ENCODE measurements at regions not wholly inside any gene's neighbourhood (a gene's known extent, or its start where the extent isn't known, plus 50 kb on each side); places are given as distances from the start of the nearest gene placed in this dataset.

- Histone ChIP-seq H3K9me3 (ENCODE audit: control insufficient read depth, insufficient read depth, low read depth, low read length) (no peaks in the 10 kb centered on the region), H3K4me1 (ENCODE audit: control insufficient read depth, insufficient read depth, low read length) (no peaks in the 10 kb centered on the region), H3K4me3 (ENCODE audit: low read depth, low read length) (no peak overlapping the region), H3K36me3 (ENCODE audit: control insufficient read depth in 2 of 2, insufficient read depth in 1 of 2, low read length in 2 of 2) (no peaks in the 10 kb centered on the region), H3K27ac (ENCODE audit: extremely low read depth, low read depth, low read length) (no peak overlapping the region)
- POLR2A ChIA-PET: no interaction called here
- TF ChIP-seq ZNF558 (tag by site-specific recombination; IDR thresholded peaks at IDR 0.05) (no peak), ZNF302 (tag by site-specific recombination; IDR thresholded peaks at IDR 0.05; ENCODE audit: low read depth) (no peak), ZNF391 (tag by site-specific recombination; IDR thresholded peaks at IDR 0.05; ENCODE audit: borderline replicate concordance, low read depth) (no peak), ZBTB10 (tag by site-specific recombination; IDR thresholded peaks at IDR 0.05) (no peak), ZNF16 (tag by site-specific recombination; IDR thresholded peaks at IDR 0.05; ENCODE audit: low read depth) (no peak), SP7 (tag by site-specific recombination; IDR thresholded peaks at IDR 0.05) (no peak), REPIN1 (tag by site-specific recombination; IDR thresholded peaks at IDR 0.05; ENCODE audit: low read depth) (no peak), ZXDB (tag by site-specific recombination; IDR thresholded peaks at IDR 0.05) (no peak), BCL11B (tag by site-specific recombination; IDR thresholded peaks at IDR 0.05; ENCODE audit: low read depth) (no peak), ZNF654 (tag by site-specific recombination; IDR thresholded peaks at IDR 0.05; ENCODE audit: low read depth) (no peak), ZBTB1 (tag by site-specific recombination; IDR thresholded peaks at IDR 0.05) (no peak), PBX3 (CRISPR knock-in tag; IDR thresholded peaks at IDR 0.05) (no peak), ZNF2 (tag by site-specific recombination; IDR thresholded peaks at IDR 0.05) (no peak)
- CTCF ChIA-PET: interaction anchor here (0.6 kb wide), 1 partner anchor 439 kb away, joined by 3 read pairs; no protein-coding TSS in a partner anchor
These were observed 66.6 kb upstream of the SPATA31D4 start for GRCh38 chr9:81861644-81862043.

DNA sequence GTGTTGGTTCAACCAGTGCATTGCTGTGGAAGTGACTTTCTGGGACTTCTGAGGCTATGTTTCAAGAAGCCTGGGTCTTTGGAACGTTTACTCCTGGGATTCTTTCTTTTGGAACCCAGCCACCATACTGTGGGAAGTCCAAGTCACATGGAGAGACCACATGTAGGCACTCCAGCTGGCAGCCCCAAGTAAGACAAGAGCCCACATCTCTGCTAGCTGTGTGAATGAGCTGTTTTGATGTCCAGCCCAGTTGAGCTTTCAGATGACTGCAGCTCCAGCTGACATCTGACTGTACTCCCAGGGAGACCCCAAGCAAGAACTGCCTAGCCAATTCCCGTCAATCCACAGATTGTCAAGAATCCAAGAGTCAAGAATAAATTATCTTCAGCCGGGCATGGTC lies 60.1 kb upstream of the SPATA31D4 start:
- Histone ChIP-seq H3K36me3 (ENCODE audit: control insufficient read depth in 2 of 2, insufficient read depth in 1 of 2, low read length in 2 of 2) (no peaks in the 10 kb centered on the region), H3K9me3 (ENCODE audit: control insufficient read depth, insufficient read depth, low read depth, low read length) (no peaks in the 10 kb centered on the region), H3K4me1 (ENCODE audit: control insufficient read depth, insufficient read depth, low read length) (no peaks in the 10 kb centered on the region), H3K27ac (ENCODE audit: extremely low read depth, low read depth, low read length) (no peak overlapping the region), H3K4me3 (ENCODE audit: low read depth, low read length) (no peak overlapping the region)
- ChIA-PET POLR2A (interaction anchor here (0.7 kb wide), 1 partner anchor 317 kb away, joined by 3 read pairs; no protein-coding TSS in a partner anchor), CTCF (no interaction called here)
- TF ChIP-seq ZNF791 (tag by site-specific recombination; IDR thresholded peaks at IDR 0.05) (no peak), ZIC2 (tag by site-specific recombination; IDR thresholded peaks at IDR 0.05) (peak; percentile 39; the same call in 1 of the 2 replicates)
- TF ChIP-seq, protein P1, sequence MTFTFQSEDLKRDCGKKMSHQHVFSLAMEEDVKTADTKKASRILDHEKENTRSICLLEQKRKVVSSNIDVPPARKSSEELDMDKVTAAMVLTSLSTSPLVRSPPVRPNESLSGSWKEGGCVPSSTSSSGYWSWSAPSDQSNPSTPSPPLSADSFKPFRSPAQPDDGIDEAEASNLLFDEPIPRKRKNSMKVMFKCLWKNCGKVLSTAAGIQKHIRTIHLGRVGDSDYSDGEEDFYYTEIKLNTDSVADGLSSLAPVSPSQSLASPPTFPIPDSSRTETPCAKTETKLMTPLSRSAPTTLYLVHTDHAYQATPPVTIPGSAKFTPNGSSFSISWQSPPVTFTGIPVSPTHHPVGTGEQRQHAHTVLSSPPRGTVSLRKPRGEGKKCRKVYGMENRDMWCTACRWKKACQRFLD (tag by site-specific recombination; IDR thresholded peaks at IDR 0.05): no peak

GRCh38 chr9:81871695-81872094 lies 56.5 kb upstream of the SPATA31D4 start:
- no peak for TF ChIP-seq ZFP41 (tag by site-specific recombination; IDR thresholded peaks at IDR 0.05; ENCODE audit: borderline replicate concordance)
- TF ChIP-seq ZNF350 (tag by site-specific recombination; IDR thresholded peaks at IDR 0.05): no peak
- no peak for TF ChIP-seq ZNF707 (tag by site-specific recombination; IDR thresholded peaks at IDR 0.05)
- TF ChIP-seq SALL2 (tag by site-specific recombination; IDR thresholded peaks at IDR 0.05; ENCODE audit: borderline replicate concordance): no peak
- POLR2A ChIA-PET: no interaction called here
- CTCF ChIA-PET: interaction anchor here (1.2 kb wide), 1 partner anchor 24 kb away, joined by 7 read pairs; no protein-coding TSS in a partner anchor
- H3K36me3 ChIP-seq (ENCODE audit: control insufficient read depth in 2 of 2, insufficient read depth in 1 of 2, low read length in 2 of 2): no peaks in the 10 kb centered on the region
- H3K4me1 ChIP-seq (ENCODE audit: control insufficient read depth, insufficient read depth, low read length): no peaks in the 10 kb centered on the region; the same call in 1 of the 2 replicates
- H3K27ac ChIP-seq (ENCODE audit: extremely low read depth, low read depth, low read length): no peak overlapping the region
- H3K9me3 ChIP-seq (ENCODE audit: control insufficient read depth, insufficient read depth, low read depth, low read length): no peaks in the 10 kb centered on the region
- H3K4me3 ChIP-seq (ENCODE audit: low read depth, low read length): no peak overlapping the region

All from HEK293 (cell line).